GM18858 (cell line): ENCODE measurements at regions not wholly inside any gene's neighbourhood (a gene's known extent, or its start where the extent isn't known, plus 50 kb on each side); places are given as distances from the start of the nearest gene placed in this dataset.

Source experiments
- ATAC-seq: cut with Tn5 transposase; IDR thresholded peaks from one replicate; pipeline ENCODE4 v1.9.1; 2021; ENCODE audit not compliant: unreplicated experiment

- ATAC-seq, result no peak
These were observed 844.2 kb downstream of the JRKL start for GRCh38 chr11:97234016-97234415.

- ATAC-seq, result no peak
These were observed 847.3 kb downstream of the JRKL start for GRCh38 chr11:97237151-97237550.

GRCh38 chr11:97247601-97248000 is 857.8 kb downstream of the JRKL start:
- no peak for ATAC-seq

- no peak for ATAC-seq
These were observed 865.0 kb downstream of the JRKL start for GRCh38 chr11:97254790-97255189.

GRCh38 chr11:97259434-97259833 is 869.6 kb downstream of the JRKL start:
- ATAC-seq, result no peak

- no peak for ATAC-seq
These were observed 870.1 kb downstream of the JRKL start for GRCh38 chr11:97259884-97260283.

GRCh38 chr11:97263183-97263858 is 873.5 kb downstream of the JRKL start:
- ATAC-seq, result no peak

GRCh38 chr11:97269527-97269926 is 879.7 kb downstream of the JRKL start:
- no peak for ATAC-seq

GRCh38 chr11:97279341-97279740 is 889.5 kb downstream of the JRKL start:
- no peak for ATAC-seq

GRCh38 chr11:97280347-97280746 is 890.5 kb downstream of the JRKL start:
- ATAC-seq, result no peak

- ATAC-seq, result no peak
These were observed 900.0 kb downstream of the JRKL start for GRCh38 chr11:97289823-97290222.

GRCh38 chr11:97290464-97291041 is 900.7 kb downstream of the JRKL start:
- ATAC-seq, result no peak

- no peak for ATAC-seq
These were observed 906.5 kb downstream of the JRKL start for GRCh38 chr11:97296301-97296700.

GRCh38 chr11:97309291-97309690 is 919.5 kb downstream of the JRKL start:
- ATAC-seq, result no peak

GRCh38 chr11:97325693-97326092 is 935.9 kb downstream of the JRKL start:
- no peak for ATAC-seq

GRCh38 chr11:97332271-97332670 is 942.5 kb downstream of the JRKL start:
- ATAC-seq, result no peak

GRCh38 chr11:97336064-97336463 is 946.3 kb downstream of the JRKL start:
- ATAC-seq, result no peak

GRCh38 chr11:97345032-97345431 is 955.2 kb downstream of the JRKL start:
- no peak for ATAC-seq

GRCh38 chr11:97349201-97349600 is 959.4 kb downstream of the JRKL start:
- no peak for ATAC-seq

GRCh38 chr11:97351939-97352338 is 962.1 kb downstream of the JRKL start:
- no peak for ATAC-seq

- ATAC-seq, result no peak
These were observed 964.2 kb downstream of the JRKL start for GRCh38 chr11:97354026-97354425.

GRCh38 chr11:97354576-97354975 is 964.8 kb downstream of the JRKL start:
- no peak for ATAC-seq

GRCh38 chr11:97355230-97355629 is 965.4 kb downstream of the JRKL start:
- ATAC-seq, result no peak
